RWPE2 (cell line): ENCODE measurements at regions not wholly inside any gene's neighbourhood (a gene's known extent, or its start where the extent isn't known, plus 50 kb on each side); places are given as distances from the start of the nearest gene placed in this dataset.
A peak's percentile ranks its signal among the peaks of the same experiment; 100 is the strongest.

Experiments
- ATAC-seq: fragments of 200-7000 bp; cut with Tn5 transposase; 3 replicates; pipeline ENCODE4 v1.9.1; 2021; ENCODE audit warnings: low read depth
- DNase-seq: peaks from one replicate; pipeline ENCODE4 v3.0.0-alpha.2; 2020; ENCODE audit warnings: low spot score
- H3K27ac ChIP-seq: fragments of 450-650 bp; 2 replicates; pipeline ENCODE4 v1.5.1; 2017; ENCODE audit warnings: mild to moderate bottlenecking; ENCODE audit not compliant: poor library complexity, severe bottlenecking
- H3K27me3 ChIP-seq: fragments of 250-450 bp; sonication (Bioruptor Pico); 2 replicates; pipeline ENCODE4 v1.5.1; 2021; ENCODE audit warnings: mild to moderate bottlenecking, moderate library complexity; ENCODE audit not compliant: insufficient read depth, poor library complexity, severe bottlenecking
- H3K36me3 ChIP-seq: fragments of 250-450 bp; sonication (Bioruptor Pico); 2 replicates; pipeline ENCODE4 v1.5.1; 2020; ENCODE audit warnings: low read depth, mild to moderate bottlenecking, moderate library complexity
- H3K4me1 ChIP-seq: fragments of 250-450 bp; sonication (Bioruptor Pico); 2 replicates; pipeline ENCODE4 v1.5.1; 2021; ENCODE audit warnings: mild to moderate bottlenecking, moderate library complexity; ENCODE audit not compliant: insufficient read depth, poor library complexity, severe bottlenecking
- H3K4me3 ChIP-seq: fragments of 250-450 bp; sonication (Bioruptor Pico); 2 replicates; pipeline ENCODE4 v1.5.1; 2021; ENCODE audit warnings: mild to moderate bottlenecking, moderate library complexity; ENCODE audit not compliant: severe bottlenecking
- H3K9me3 ChIP-seq: fragments of 250-450 bp; sonication (Bioruptor Pico); 2 replicates; pipeline ENCODE4 v1.5.1; 2021; ENCODE audit warnings: mild to moderate bottlenecking, moderate library complexity; ENCODE audit not compliant: severe bottlenecking
- TF ChIP-seq, protein P1 (sequence below): fragments of 450-650 bp; IDR thresholded peaks from one replicate; pipeline ENCODE4 v1.5.1; 2017; ENCODE audit warnings: mild to moderate bottlenecking, moderate library complexity; ENCODE audit not compliant: poor library complexity, severe bottlenecking

DNA sequence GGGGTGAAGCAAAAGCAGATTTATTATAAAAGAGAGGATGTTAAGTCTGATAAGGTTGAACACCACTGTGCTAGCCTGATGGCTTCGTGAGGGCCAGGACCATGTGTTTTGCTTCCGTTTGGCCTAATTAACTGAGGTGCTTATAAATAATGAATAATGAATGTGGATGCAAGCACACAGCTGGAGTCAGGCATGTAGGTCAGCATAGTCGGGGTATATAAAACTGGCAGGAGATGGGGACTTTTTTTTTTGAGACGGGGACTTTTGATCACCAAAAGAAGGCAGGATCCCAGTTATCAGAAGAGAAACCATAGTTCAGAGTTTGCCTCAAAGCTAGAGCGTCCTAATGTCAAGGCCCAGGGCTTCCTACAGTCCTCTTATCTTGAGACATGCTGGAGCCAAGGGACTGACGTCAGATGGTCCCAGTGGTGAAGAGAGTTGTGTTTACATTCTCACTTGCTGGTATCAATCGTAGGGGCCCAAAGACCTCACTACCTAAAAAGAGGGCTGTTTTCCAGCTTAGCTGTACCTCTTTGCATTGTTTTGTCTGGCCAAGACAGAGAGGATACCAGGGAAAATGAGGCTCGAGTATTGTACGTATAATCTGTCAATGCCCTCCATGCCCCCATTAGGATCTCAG is 50.4 kb downstream of the RTL9 start:
- Histone ChIP-seq H3K27ac (peak overlapping the region; percentile 29), H3K4me3 (no peak overlapping the region), H3K27me3 (no peaks in the 10 kb centered on the region), H3K4me1 (peaks cover 20% of the 10 kb centered on the region), H3K36me3 (no peaks in the 10 kb centered on the region), H3K9me3 (no peaks in the 10 kb centered on the region)
- TF ChIP-seq, protein P1, sequence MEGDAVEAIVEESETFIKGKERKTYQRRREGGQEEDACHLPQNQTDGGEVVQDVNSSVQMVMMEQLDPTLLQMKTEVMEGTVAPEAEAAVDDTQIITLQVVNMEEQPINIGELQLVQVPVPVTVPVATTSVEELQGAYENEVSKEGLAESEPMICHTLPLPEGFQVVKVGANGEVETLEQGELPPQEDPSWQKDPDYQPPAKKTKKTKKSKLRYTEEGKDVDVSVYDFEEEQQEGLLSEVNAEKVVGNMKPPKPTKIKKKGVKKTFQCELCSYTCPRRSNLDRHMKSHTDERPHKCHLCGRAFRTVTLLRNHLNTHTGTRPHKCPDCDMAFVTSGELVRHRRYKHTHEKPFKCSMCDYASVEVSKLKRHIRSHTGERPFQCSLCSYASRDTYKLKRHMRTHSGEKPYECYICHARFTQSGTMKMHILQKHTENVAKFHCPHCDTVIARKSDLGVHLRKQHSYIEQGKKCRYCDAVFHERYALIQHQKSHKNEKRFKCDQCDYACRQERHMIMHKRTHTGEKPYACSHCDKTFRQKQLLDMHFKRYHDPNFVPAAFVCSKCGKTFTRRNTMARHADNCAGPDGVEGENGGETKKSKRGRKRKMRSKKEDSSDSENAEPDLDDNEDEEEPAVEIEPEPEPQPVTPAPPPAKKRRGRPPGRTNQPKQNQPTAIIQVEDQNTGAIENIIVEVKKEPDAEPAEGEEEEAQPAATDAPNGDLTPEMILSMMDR = no peak
- DNase-seq (no peak), ATAC-seq (no peak)

DNA sequence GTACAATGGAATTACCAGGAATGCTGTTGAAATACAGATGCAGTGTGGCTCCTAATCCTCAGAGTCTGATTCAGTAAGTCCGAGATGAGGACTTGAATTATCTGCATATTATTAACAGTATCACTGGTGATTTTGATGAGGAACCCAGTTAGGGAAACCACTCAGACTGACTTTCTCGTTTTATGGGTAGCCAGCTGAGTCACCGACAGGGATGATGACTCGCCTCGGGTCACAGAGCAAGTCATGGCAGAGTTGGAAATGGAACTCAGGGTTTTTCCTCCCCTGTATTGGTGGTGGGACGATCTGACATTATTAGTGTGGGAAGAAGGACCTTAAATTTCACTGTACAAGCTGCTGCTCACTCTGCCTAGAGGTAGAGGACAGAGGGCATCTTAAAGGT is 51.3 kb downstream of the RTL9 start:
- Histone ChIP-seq H3K27me3 (no peaks in the 10 kb centered on the region), H3K36me3 (no peaks in the 10 kb centered on the region), H3K9me3 (no peaks in the 10 kb centered on the region), H3K27ac (peak overlapping the region; percentile 29), H3K4me1 (peaks cover 20% of the 10 kb centered on the region), H3K4me3 (no peak overlapping the region)
- TF ChIP-seq, protein P1 = no peak
- DNase-seq (no peak), ATAC-seq (peak; percentile 52)

DNA sequence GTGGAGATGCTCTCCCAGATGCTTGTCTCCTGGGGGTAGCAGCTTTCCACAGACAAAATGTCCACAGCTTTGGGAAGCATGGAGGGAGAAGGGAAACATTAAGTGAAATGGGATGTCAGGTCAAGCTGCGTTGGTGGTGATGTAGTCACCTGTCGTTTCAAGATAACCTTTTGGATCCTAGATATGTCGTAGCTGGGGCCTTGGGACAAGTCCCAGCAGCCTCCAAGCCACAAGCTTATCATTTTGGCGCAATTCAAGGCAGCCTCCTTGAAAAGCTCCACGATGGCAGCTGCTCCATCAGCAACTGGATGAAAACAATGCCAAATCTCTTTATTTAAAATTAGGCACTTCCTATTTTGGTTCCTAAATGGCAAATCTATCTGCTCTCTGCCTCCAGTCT is 52.0 kb downstream of the RTL9 start:
- H3K9me3 ChIP-seq = no peaks in the 10 kb centered on the region
- H3K4me3 ChIP-seq = no peak overlapping the region
- ATAC-seq (no peak), DNase-seq (no peak)
- no peaks in the 10 kb centered on the region for H3K27me3 ChIP-seq
- no peak overlapping the region for H3K27ac ChIP-seq
- no peaks in the 10 kb centered on the region for H3K36me3 ChIP-seq
- H3K4me1 ChIP-seq = peaks cover 24% of the 10 kb centered on the region
- TF ChIP-seq, protein P1 = no peak

DNA sequence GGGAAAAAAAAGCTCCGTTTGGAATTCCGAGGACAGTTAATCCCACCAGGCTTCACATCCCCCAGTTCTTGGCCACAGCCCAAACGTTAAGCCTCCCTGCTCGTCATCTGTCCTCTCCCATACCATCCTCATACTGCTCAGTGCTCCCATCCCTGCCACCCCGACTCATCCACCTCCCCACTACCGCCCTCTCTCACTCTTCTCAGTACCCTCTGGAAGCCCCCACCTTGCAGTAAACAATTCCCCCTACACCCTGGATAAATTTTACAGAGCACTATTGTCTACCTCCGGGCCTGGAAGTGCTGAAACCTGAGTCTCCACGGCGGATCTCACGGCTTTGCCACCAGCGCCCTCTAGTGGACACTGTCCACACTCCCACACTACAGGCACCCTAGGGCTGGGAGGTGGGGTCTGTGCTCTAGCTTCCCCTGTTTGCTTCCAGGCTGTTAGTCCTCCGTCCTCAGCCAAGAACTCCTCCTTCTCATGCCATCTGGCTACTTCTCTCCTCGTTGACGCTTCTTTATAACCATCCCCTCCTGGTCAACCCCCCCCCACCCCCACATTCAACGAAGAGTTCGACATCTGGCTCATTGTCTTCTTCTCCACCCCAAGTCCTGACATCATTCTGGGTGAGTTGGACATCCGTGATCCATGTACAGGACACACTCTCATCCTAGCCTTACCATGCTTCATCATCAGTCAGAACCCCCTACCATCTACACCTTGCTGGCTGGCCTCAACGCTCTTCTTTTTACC is 54.5 kb downstream of the RTL9 start:
- Histone ChIP-seq H3K27me3 (no peaks in the 10 kb centered on the region), H3K4me3 (no peak overlapping the region)
- peak; percentile 87 for ATAC-seq

More for the DNA sequence above, 54.5 kb downstream of the RTL9 start:
- no peak for DNase-seq
- Histone ChIP-seq H3K27ac (peak overlapping the region; percentile 27), H3K36me3 (no peaks in the 10 kb centered on the region), H3K9me3 (no peaks in the 10 kb centered on the region), H3K4me1 (peaks cover 21% of the 10 kb centered on the region)
- TF ChIP-seq, protein P1 = peak; percentile 79
